ENCODE measurements at regions not wholly inside any gene's neighbourhood (a gene's known extent, or its start where the extent isn't known, plus 50 kb on each side); places are given as distances from the start of the nearest gene placed in this dataset.

- in situ Hi-C loops (cut with MboI; ENCODE audit: low sequenced_read_pairs), result no loop called here
Measured at GRCh38 chr16:77645764-77646163, 76.5 kb upstream of the NUDT7 start.

- in situ Hi-C loops (cut with MboI; ENCODE audit: low sequenced_read_pairs), result no loop called here
Measured at GRCh38 chr16:77647726-77648125, 74.6 kb upstream of the NUDT7 start.

- in situ Hi-C loops (cut with MboI; ENCODE audit: low sequenced_read_pairs), result no loop called here
Measured at GRCh38 chr16:77650761-77651160, 71.6 kb upstream of the NUDT7 start.

- in situ Hi-C loops (cut with MboI; ENCODE audit: low sequenced_read_pairs), result no loop called here
Measured at GRCh38 chr16:77652399-77652798, 69.9 kb upstream of the NUDT7 start.

- in situ Hi-C loops (cut with MboI; ENCODE audit: low sequenced_read_pairs), result no loop called here
Measured at GRCh38 chr16:77657016-77657415, 65.3 kb upstream of the NUDT7 start.

GRCh38 chr16:77660311-77660710 is 62.0 kb upstream of the NUDT7 start:
- in situ Hi-C loops (cut with MboI; ENCODE audit: low sequenced_read_pairs), result no loop called here

- in situ Hi-C loops (cut with MboI; ENCODE audit: low sequenced_read_pairs), result no loop called here
Measured at GRCh38 chr16:77662246-77662645, 60.1 kb upstream of the NUDT7 start.

- in situ Hi-C loops (cut with MboI; ENCODE audit: low sequenced_read_pairs), result no loop called here
Measured at GRCh38 chr16:77663711-77664110, 58.6 kb upstream of the NUDT7 start.

- in situ Hi-C loops (cut with MboI; ENCODE audit: low sequenced_read_pairs), result no loop called here
Measured at GRCh38 chr16:77666771-77667170, 55.5 kb upstream of the NUDT7 start.

GRCh38 chr16:77668201-77668600 is 54.1 kb upstream of the NUDT7 start:
- in situ Hi-C loops (cut with MboI; ENCODE audit: low sequenced_read_pairs), result no loop called here

GRCh38 chr16:77669057-77669456 is 53.3 kb upstream of the NUDT7 start:
- in situ Hi-C loops (cut with MboI; ENCODE audit: low sequenced_read_pairs), result no loop called here
